ENCODE measurements at regions not wholly inside any gene's neighbourhood (a gene's known extent, or its start where the extent isn't known, plus 50 kb on each side); places are given as distances from the start of the nearest gene placed in this dataset.

DNA sequence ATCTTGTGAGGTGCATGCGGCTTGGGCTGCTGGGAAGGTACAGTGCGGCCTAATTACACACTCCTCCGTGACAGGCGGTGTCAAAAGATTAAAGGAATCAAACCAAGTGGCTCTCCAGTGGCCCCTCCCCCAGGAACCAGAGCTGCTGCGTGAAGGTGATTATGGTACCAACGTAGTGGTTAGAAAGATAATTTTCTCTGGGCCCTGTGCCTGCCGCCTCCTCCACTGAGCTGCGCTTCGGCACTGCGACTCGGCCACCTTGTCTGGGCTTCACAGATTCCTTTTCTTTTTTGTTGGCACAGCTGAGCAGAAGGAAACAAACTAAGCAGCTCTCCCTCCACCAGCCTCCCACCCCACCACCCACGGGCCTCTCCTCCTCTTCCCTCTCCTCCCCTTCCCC, 113.2 kb upstream of the SDK2 start:
- DNase-seq = no peak

DNA sequence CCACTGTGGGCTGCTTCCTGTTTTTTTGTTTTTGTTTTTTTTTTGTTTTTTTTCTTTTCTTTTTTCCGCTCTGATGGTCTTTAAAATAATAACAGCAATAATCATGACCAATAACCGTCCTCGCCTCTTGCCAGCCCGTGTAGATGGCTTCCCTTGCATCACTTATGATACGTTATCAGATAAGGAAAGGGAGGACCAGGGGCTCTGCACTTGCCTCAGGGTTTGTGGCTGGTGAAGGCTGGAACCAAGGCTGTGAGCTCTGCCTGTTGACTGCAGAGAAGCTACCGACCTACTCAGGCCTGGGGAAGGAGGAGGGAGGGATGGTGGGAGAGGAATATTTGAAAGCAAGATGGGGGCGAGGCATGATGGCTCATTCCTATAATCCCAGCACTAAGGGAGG, 114.0 kb upstream of the SDK2 start:
- no peak for DNase-seq

DNA sequence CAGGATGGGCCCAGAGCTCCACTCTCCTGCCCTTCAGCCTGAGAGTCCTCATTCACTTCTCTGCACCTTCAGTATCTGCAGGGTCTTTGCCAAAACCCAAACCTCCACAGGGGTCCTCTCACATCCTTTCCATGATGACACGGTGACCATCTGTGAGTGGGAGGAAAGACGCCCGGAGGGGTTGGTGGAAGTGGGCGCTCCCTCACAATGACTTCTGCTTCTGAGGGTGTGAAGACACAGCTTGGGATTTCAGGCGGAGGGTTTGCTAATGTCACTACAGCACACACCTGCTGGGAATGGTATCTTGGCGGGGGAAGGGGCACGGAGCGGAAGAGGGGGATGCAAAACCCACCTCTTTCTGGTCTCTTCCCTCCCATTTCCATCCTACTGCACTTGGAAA, 115.1 kb upstream of the SDK2 start:
- DNase-seq = no peak

DNA sequence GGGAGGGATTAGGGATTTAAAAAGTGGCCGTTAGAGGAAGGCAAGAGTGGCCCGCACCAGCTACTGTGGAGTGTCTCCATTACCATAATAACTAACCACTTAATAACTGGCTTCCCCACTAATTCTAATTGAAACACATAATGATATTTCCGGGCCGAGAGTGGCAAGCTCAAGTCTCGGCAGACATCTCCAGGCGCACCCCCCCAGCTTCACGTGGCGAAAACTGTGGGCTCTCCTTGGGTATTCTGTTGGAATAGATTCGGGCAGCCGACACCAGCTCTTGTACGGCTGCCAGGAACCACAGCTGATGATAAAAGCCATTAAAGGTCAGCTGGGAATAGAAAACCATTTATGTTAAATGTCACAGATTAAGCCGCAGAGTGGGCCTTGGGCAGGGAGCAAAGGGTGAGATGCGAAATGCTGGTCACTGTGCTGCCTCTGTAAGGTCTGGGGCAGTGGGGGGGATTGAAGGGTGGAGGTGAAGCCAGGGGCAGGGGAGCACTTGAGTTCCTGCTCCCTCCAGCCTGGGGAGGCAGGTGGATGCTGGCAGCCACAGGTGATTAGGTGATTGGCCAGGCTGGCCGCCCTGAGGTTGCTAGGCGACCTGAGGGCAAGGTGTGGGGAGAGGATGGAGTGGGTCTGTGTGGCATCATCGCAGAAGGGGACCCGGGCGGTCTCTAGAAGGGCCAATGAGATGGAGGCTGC, 115.6 kb upstream of the SDK2 start:
- DNase-seq = no peak

DNA sequence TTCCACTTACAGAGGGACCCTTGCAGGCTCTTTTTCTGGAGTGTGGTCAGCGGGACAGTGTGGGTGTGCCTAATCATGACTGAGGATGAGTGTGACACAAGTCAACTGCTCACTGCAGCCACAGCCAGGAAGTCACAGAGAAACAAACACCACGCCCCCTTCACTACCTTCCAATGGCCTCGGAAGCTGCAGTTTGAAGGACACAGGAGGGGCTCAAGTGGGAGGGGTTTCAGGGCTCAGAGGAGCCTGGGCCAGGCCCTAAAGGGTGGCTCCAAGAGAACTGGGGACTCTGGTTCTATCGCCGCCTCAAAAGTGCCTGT, 116.2 kb upstream of the SDK2 start:
- DNase-seq = no peak

DNA sequence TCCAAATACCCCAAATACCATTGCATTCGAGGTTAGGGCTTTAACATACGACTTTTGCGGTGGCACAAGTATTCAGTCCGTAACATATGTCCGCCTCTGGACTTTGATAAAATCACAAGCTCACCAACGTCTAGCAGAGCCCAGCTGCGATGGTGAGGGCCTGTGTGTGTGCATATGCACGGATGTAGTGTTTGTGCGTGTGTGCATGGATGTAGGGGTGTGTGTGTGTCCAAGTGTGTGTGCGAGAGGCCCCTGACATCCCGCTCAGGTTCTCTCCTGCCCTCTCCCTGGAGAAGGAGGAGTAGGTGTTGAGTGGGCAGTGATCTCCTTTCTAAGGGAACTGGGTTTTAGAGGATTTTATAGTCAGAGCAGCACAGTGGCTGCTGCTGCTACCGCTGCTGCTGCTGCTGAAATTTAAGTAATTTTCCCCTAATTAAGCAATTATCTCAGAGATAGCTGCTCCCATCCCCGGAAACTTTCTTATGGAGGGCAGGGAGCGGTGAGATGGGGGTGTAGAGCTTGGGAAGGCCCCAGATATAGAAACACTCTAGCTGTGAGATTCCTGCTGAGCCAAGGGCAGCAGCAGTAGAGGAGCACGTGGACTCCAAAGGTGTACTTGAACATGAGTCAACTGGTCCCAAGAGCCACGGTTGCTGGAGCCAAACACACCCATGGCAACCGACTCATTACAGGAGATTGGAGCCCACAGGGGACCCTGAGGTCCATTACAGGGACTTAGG, 121.7 kb upstream of the SDK2 start:
- DNase-seq = no peak

DNA sequence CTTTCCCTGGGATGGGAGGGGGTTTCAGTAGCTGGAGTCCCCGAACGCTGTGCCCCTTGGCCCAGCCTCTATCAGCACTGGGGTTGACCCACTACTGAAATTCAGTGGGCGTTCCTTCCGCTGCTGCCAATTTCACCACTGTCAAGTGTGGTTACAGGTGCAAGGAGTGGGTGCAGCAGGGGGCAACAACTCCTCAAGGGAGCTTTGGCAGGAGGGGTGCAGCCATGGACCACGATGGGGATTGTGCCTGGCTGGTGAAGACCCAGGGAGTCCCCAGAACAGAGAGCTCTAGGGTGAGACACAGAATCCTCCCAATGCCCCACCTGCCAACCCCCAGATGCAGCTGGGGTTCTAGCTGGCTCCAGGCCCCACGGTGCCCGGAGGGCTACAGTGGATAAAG, 123.5 kb upstream of the SDK2 start:
- no peak for DNase-seq

DNA sequence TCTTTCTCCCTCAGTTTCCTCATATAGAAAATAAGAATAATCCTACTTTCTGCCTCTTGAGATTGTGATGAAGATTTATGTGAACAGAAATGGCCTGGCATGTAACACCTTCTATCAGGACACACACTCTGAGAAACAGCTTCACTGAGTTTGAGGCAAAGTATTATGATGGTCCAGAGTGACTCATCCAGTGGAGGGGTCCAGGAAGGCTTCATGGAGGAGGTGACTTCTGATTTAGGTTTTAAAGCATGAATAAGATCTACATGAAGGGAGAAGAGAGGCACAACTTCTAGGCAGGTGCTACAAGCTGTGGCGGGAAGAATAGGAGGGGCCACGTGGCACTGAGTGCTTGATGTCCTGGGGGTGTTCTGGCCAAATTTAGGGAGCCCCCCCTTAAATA, 124.4 kb upstream of the SDK2 start:
- no peak for DNase-seq

DNA sequence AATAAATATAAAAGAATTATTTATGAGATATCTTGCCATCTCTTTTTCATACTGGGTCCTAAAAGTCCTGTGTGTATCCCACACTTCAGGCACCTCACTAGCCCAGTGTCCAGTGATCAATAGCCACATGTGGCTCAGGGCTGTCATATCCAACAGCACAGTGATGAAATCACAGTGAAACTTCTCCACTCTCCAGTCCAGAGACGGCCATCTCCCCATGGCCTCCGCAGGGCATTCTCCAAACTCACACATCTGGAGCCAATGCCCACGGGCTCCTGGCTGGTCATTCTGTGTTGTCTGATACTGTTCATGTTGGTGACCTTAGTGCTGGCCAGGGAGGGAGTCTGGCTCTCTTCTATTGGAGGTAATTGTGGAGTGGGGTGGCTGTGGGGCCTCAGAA, 125.2 kb upstream of the SDK2 start:
- no peak for DNase-seq

DNA sequence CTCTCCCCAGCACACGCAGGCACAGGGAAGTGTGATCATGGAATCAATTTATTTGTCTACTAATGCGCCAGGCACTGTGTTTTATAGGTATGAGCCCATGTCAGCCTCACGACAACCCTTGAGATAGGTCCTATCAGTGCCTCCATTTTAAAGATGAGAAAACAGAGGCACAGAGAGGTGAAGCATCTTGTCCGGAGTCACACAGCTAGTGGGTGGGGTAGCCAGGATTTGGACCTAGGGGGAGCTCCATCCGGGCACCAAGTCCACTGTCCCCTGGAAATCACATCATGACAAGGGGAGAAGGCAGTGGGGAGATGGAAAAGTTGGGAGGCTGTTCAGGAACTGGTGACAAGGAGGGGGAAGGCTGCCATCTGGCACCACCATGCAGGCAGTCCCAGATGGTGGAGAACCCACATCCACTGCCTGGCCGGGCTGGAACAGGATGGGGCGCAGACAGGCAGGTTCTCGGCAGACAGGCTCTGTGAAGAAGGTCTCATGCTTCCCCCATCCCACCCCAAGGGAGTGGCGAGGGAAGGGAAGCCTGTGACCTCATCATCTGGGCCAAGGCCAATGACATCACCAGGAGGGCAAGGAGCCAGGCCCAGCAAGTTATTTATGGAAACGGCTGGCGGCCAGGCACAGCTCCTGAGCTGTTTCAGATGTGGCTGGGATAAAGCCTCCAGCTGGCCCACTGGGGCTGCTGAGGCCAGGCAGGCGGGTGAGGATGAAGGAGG, 126.0 kb upstream of the SDK2 start:
- DNase-seq = peak; percentile 92

DNA sequence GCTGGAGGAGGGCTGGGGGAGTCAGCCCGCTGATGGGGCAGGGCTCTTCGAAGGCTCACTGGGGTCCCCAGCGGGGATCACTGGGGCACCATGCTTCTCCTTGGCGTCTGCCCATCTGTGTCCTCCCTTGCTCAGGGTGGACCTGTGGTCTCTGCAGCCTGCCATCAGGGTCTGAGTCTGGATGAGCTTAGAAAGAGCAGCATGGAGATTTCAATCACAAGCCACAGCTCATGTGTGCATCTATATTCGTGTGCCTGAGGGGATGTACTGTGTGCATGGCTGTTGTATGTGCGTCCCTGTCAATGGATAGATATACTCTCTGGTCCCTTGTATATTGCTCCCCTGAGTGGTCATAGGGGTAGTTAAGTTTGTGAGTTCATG, 126.6 kb upstream of the SDK2 start:
- DNase-seq = no peak

DNA sequence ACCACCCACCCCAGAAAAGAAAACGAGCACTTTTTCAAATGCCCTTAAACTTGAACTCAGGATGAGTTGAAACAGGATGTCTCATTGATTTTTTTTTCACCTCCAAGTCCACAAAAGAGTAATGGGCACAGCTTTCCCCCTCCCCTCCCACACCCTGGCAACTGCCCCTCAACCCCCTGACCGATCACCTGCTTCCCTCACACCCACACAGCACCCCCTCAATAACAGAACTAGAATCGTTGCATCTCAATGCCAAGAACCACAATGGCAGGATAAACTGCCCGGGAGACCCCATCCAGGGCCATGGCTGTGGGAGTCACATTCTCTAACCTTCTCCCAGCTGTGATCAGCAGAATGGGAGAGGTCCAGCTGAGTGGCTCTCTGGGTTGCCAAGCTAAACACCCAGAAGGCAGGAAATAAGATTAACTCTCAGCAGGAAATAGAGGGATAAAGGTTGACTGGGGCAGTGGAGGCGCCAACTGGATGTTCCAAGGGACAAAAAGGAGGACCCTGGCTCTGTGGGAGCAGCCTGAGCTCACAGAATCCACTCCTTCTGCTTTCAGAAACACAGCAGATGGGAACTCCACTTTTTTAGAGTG, 128.0 kb upstream of the SDK2 start:
- DNase-seq = no peak

DNA sequence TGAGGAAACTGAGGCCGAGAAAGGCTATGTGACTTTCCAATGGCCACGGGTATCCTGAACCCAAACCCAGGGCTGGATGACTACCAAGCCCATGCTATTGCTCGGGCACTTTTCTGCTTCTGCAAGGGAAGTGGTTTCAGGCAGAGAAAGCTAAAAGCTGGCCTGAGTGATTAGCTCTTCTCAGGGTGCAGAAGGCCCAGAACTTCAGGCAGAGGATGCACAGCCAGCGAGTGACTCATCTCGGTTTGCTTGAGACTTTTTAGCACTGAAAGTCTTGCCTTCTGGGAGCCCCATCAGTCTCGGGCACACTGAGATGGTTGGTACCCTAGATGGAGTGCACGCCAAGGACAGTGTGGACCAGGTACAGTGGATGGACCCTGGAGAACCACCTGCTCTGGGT, 129.5 kb upstream of the SDK2 start:
- DNase-seq = peak; percentile 18

DNA sequence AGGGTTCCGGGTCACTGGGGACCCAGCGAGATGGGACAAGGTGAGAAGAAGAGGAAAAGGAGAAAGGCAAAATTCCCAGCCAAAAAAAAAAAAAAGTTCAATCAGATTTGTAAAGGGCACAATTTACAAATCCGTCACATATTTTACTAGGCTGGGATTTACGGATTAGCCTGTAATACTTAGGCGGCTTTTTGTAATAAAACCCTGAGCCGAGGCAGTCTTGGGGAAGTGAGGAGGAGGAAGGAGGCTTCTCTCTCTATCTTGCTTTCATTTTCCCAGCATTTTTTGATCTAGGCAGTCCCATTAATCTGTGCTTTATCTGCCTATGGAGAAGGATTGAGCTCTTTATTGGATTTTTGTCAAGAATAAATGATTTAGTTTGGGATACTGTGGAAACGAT, 130.6 kb upstream of the SDK2 start:
- DNase-seq = no peak

DNA sequence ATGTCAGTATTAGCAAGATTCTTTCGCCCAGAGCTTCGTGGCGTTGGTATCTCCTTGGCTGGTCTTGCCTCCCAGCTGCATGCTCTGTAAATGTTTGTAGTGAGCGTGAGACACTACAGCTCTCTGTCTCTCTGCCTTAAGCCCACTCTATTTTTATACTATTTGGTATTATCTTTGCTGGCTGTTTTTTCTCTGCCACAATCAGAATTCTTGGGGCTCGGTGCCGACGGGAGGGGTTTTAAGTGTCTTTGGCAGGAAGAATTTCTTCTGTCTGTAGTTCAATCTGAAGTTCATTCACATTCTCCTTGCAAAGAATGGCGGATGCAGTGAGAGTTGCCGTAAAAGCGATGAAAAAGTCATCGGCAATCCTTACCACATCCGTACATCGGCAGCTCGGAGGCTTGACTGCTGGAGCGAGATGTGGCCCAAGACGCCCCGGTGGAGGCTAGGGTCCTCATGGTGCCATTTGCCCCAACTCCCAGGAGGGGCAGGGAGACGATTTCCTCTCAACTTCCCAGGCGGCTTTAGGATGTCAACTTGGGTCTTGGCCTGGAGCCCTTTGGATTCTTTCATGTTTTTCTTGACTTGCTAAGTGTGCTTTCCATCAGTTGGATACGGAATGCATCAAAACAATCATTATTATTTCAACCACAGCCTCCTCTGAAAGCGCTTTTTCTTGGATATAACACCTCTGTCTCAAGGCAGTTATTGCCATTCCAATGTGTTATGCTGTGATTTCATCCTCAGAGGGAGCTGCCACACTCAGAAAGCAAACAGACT, 132.3 kb upstream of the SDK2 start:
- DNase-seq = no peak

DNA sequence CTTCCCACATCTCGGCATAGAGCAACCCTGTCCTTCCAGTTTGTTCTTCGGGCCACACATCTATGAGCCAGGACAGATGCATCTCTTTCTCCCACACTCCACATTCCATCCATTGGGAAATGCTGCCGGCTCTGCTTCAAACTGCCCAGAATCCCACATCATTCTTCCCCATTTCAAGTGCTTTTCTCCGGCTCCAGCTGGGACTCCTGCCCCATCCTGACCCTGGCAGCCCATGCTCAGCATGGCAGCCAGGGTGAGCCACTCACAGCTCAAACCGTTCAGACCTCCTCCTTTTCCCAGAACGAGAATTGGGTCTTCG, 132.8 kb upstream of the SDK2 start:
- DNase-seq = no peak

DNA sequence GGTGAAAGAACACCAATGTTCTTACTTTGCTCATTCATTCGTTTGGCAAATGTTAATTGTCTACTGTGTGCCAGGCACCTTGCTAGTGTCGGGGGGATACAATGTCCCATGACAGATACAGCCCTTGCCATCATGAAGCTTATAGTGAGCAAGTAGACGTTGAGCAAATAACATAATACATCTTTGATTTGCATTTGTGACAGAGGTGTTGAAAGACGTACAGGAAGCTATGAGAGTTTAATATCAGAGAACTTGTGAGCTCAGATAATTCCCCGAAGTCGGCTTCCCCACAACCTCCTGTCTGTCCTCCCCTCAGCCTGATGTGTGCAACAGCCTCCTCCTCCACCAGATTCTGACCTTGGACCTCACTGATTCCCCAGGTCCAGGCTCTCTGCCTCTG, 138.0 kb upstream of the SDK2 start:
- DNase-seq = no peak

DNA sequence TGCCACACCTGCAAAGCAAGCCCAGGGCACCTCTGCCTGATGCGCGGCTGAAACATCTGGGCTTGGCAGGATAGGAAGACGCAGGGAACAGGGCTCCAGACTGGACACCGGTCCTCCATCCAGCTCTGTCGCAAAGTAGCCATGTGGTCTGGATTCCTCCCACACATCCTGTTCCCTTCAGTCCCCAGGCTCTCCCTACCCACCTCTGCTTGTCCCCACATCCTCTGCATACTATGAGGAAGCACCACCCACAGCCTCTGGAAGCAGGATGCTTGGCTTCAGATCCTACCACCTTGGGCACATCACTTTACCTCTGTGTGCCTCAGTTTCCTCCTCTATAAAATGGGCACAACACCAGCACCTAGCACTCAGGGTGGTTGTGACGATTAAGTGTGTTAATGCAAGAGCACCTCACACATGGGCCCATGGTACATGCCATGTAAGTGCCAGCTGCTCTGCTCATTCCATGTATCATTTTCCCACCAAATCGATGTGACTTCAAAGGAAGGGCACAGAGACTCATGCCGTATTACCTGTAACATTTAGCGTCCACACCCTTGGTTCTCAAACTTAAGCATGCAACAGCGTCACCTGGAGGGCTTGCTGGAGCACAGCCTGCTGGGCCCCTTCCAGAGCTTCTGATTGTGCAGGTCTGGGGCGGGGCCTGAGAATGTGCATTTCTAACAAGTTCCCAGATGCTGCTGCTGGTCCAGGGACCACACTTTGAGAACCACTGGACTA, 138.6 kb upstream of the SDK2 start:
- DNase-seq = no peak

DNA sequence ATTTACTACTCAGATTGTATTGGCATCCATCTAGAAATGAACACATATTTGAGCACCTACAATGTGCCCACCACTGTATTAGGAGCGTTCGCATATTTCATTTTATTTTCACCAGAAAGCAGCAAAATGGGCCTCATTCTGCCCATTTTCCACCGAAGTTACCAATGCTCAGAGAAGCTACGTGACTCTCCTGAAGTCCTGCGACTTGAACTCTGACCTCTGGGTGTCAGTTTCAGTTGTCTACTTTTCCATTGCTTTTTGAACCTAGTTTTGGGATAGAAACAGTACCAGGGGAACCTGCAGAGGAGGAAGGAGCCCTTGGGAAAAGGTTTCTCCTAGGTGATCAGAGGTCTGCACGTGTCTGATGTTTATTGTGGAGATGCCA, 139.1 kb upstream of the SDK2 start:
- no peak for DNase-seq

DNA sequence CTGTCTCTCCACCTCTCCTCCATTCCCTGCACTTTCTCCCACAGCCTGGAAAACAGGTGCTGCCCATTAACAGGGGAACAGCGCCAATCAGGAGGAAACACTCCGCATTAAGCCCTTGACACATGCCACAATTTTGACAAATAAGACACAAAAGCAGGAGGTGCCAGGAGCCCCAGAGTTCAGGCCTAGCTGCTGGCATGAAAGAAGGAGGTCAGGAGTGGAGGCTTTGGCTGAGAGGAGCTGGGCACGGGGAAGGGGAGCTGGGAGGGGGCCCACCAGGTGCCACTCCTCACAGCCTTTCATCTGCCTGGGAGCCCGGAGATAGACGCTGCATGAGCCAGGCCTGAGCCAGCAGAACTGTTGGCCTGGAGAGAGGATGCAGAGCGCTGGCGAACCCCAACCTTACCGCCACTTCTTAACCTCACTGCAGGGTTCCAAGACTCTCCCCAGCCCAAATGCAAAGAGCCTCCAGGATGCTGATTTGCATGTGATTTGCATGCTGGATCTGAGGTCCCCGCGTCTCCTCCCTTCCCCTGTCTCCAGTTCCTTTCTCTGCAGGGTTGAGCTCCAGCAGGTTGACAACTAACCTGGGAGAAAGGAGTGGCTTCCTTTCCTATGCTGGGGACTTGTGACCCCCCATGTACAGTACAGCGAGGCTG, 139.8 kb upstream of the SDK2 start:
- no peak for DNase-seq

DNA sequence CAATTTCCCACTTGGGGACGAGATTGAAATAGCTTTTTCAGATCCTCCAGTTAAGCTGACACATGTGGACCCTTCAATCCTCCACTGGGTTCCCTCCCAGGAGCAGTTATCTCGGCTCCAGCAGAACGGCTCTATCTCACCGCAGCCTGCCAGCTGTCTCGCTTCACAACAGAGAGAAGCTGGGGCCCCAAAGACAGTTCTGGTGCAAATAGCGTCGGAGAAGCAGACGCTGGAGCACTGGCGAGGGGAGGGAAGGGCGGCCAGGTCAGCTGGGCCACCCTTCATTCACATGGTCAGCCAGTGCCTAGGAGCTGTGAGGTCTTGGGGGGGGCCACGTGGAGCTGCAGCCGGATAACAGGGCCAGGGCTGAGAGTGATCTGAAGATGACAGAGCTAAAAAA, 141.3 kb upstream of the SDK2 start:
- no peak for DNase-seq
